Epidermal melanocyte (primary cell): ENCODE measurements at regions not wholly inside any gene's neighbourhood (a gene's known extent, or its start where the extent isn't known, plus 50 kb on each side); places are given as distances from the start of the nearest gene placed in this dataset.

Experiments used
- DNase-seq: peaks from one replicate; pipeline ENCODE4 v3.0.0; 2011; ENCODE audit warnings: low spot score; ENCODE audit not compliant: insufficient read length

- no peak for DNase-seq
Measured at GRCh38 chr2:6342273-6342920, 523.3 kb downstream of the CMPK2 start.

GRCh38 chr2:6343076-6343475 lies 522.6 kb downstream of the CMPK2 start:
- DNase-seq = no peak

GRCh38 chr2:6352247-6352646 lies 513.5 kb downstream of the CMPK2 start:
- DNase-seq = no peak

GRCh38 chr2:6352906-6353515 lies 512.7 kb downstream of the CMPK2 start:
- DNase-seq = peak; percentile 41

GRCh38 chr2:6353669-6354068 lies 512.0 kb downstream of the CMPK2 start:
- no peak for DNase-seq

- DNase-seq = no peak
Measured at GRCh38 chr2:6354546-6354945, 511.2 kb downstream of the CMPK2 start.

- no peak for DNase-seq
Measured at GRCh38 chr2:6355886-6356761, 509.6 kb downstream of the CMPK2 start.

- DNase-seq = no peak
Measured at GRCh38 chr2:6358546-6358945, 507.2 kb downstream of the CMPK2 start.

GRCh38 chr2:6358985-6359384 lies 506.7 kb downstream of the CMPK2 start:
- no peak for DNase-seq

GRCh38 chr2:6359964-6360363 lies 505.7 kb downstream of the CMPK2 start:
- no peak for DNase-seq

GRCh38 chr2:6362671-6363450 lies 502.8 kb downstream of the CMPK2 start:
- no peak for DNase-seq

- DNase-seq = no peak
Measured at GRCh38 chr2:6368281-6368680, 497.4 kb downstream of the CMPK2 start.

GRCh38 chr2:6369266-6369665 lies 496.4 kb downstream of the CMPK2 start:
- DNase-seq = no peak

- no peak for DNase-seq
Measured at GRCh38 chr2:6370753-6371551, 494.8 kb downstream of the CMPK2 start.

GRCh38 chr2:6372317-6372901 lies 493.3 kb downstream of the CMPK2 start:
- DNase-seq = peak; percentile 29

GRCh38 chr2:6381326-6381725 lies 484.4 kb downstream of the CMPK2 start:
- no peak for DNase-seq

- no peak for DNase-seq
Measured at GRCh38 chr2:6384341-6384740, 481.4 kb downstream of the CMPK2 start.

GRCh38 chr2:6392354-6392753 lies 473.4 kb downstream of the CMPK2 start:
- DNase-seq = no peak

- no peak for DNase-seq
Measured at GRCh38 chr2:6392966-6393365, 472.7 kb downstream of the CMPK2 start.

GRCh38 chr2:6393819-6394218 lies 471.9 kb downstream of the CMPK2 start:
- no peak for DNase-seq
